ENCODE measurements at regions not wholly inside any gene's neighbourhood (a gene's known extent, or its start where the extent isn't known, plus 50 kb on each side); places are given as distances from the start of the nearest gene placed in this dataset.

GRCh38 chr14:58861586-58861985 lies 223.8 kb downstream of the DACT1 start:
- TF ChIP-seq, protein P1, sequence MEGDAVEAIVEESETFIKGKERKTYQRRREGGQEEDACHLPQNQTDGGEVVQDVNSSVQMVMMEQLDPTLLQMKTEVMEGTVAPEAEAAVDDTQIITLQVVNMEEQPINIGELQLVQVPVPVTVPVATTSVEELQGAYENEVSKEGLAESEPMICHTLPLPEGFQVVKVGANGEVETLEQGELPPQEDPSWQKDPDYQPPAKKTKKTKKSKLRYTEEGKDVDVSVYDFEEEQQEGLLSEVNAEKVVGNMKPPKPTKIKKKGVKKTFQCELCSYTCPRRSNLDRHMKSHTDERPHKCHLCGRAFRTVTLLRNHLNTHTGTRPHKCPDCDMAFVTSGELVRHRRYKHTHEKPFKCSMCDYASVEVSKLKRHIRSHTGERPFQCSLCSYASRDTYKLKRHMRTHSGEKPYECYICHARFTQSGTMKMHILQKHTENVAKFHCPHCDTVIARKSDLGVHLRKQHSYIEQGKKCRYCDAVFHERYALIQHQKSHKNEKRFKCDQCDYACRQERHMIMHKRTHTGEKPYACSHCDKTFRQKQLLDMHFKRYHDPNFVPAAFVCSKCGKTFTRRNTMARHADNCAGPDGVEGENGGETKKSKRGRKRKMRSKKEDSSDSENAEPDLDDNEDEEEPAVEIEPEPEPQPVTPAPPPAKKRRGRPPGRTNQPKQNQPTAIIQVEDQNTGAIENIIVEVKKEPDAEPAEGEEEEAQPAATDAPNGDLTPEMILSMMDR (IDR thresholded peaks at IDR 0.05), result no peak
- no peak for TF ChIP-seq EP300 (IDR thresholded peaks at IDR 0.05)
